ENCODE measurements at regions not wholly inside any gene's neighbourhood (a gene's known extent, or its start where the extent isn't known, plus 50 kb on each side); places are given as distances from the start of the nearest gene placed in this dataset.

GRCh38 chr12:92216092-92216491 lies 70.4 kb upstream of the BTG1 start:
- no peak overlapping the region for H3K27ac ChIP-seq
- TF ChIP-seq ZFX (IDR thresholded peaks at IDR 0.05) (no peak), CTCF (conservative IDR thresholded peaks at IDR 0.05) (no peak)

- no peak for TF ChIP-seq ZFX (IDR thresholded peaks at IDR 0.05)
- no peak for TF ChIP-seq CTCF (conservative IDR thresholded peaks at IDR 0.05)
- H3K27ac ChIP-seq: no peak overlapping the region
Measured at GRCh38 chr12:92215358-92215757, 69.7 kb upstream of the BTG1 start.

- H3K27ac ChIP-seq: no peak overlapping the region
- TF ChIP-seq ZFX (IDR thresholded peaks at IDR 0.05) (no peak), CTCF (conservative IDR thresholded peaks at IDR 0.05) (no peak)
Measured at GRCh38 chr12:92213166-92213565, 67.5 kb upstream of the BTG1 start.

GRCh38 chr12:92210071-92210470 lies 64.4 kb upstream of the BTG1 start:
- no peak overlapping the region for H3K27ac ChIP-seq
- TF ChIP-seq ZFX (IDR thresholded peaks at IDR 0.05): no peak
- no peak for TF ChIP-seq CTCF (conservative IDR thresholded peaks at IDR 0.05)

GRCh38 chr12:92208613-92209121 lies 63.0 kb upstream of the BTG1 start:
- TF ChIP-seq ZFX (IDR thresholded peaks at IDR 0.05) (no peak), CTCF (conservative IDR thresholded peaks at IDR 0.05) (no peak)
- no peak overlapping the region for H3K27ac ChIP-seq

GRCh38 chr12:92206596-92206995 lies 61.0 kb upstream of the BTG1 start:
- H3K27ac ChIP-seq: no peak overlapping the region
- TF ChIP-seq ZFX (IDR thresholded peaks at IDR 0.05): no peak
- no peak for TF ChIP-seq CTCF (conservative IDR thresholded peaks at IDR 0.05)

GRCh38 chr12:92206011-92206410 lies 60.4 kb upstream of the BTG1 start:
- no peak overlapping the region for H3K27ac ChIP-seq
- TF ChIP-seq ZFX (IDR thresholded peaks at IDR 0.05): no peak
- TF ChIP-seq CTCF (conservative IDR thresholded peaks at IDR 0.05): no peak
